Calu3 (cell line): ENCODE measurements at regions not wholly inside any gene's neighbourhood (a gene's known extent, or its start where the extent isn't known, plus 50 kb on each side); places are given as distances from the start of the nearest gene placed in this dataset.

Source experiments
- BruUV-seq: library from RNA; stranded (reverse); fragments of 400-500 nt; replicated peaks from 2 replicates; lab custom pipeline; 2021; lab: Mats Ljungman, UMichigan
- CTCF ChIA-PET: fragments of 300-600 bp; sonication (Branson Sonifier 250); formaldehyde crosslinking; loops from one replicate; lab custom pipeline; 2022; ENCODE audit warnings: antibody characterized with exemption; lab: Charles Lee
- DNase-seq: peaks from one replicate; pipeline ENCODE4 v3.0.0; 2022
- H3K27ac Mint-ChIP-seq: one replicate; pipeline ENCODE4 v1.8.0; 2022; ENCODE audit warnings: mixed read lengths; ENCODE audit not compliant: unreplicated experiment
- H3K27me3 Mint-ChIP-seq: one replicate; pipeline ENCODE4 v1.8.0; 2022; ENCODE audit warnings: mixed read lengths; ENCODE audit not compliant: unreplicated experiment
- H3K36me3 Mint-ChIP-seq: one replicate; pipeline ENCODE4 v1.8.0; 2022; ENCODE audit warnings: mild to moderate bottlenecking, moderate library complexity, mixed read lengths; ENCODE audit not compliant: insufficient read depth, unreplicated experiment
- H3K4me1 Mint-ChIP-seq: one replicate; pipeline ENCODE4 v1.8.0; 2022; ENCODE audit warnings: mild to moderate bottlenecking, low read depth, mixed read lengths; ENCODE audit not compliant: unreplicated experiment
- H3K4me3 Mint-ChIP-seq: one replicate; pipeline ENCODE4 v1.8.0; 2022; ENCODE audit warnings: mild to moderate bottlenecking, low read depth, moderate library complexity, mixed read lengths; ENCODE audit not compliant: unreplicated experiment
- H3K9me3 Mint-ChIP-seq: one replicate; pipeline ENCODE4 v1.8.0; 2022; ENCODE audit warnings: low read depth, mixed read lengths; ENCODE audit not compliant: unreplicated experiment
- CTCF ChIP-seq: fragments of 200-600 bp; IDR thresholded peaks from one replicate; pipeline ENCODE4 v1.8.0; 2022; ENCODE audit warnings: antibody characterized with exemption; ENCODE audit not compliant: unreplicated experiment
- intact Hi-C: fragments of 100-400 bp; cut with micrococcal nuclease; formaldehyde crosslinking; loops from one replicate; pipeline ENCODE4 v1.10.0; 2022; ENCODE audit not compliant: unreplicated experiment

GRCh38 chr2:83951378-83951947 lies 507.6 kb downstream of the SUCLG1 start:
- no peak overlapping the region for H3K4me3 Mint-ChIP-seq
- no TSS peak for BruUV-seq
- H3K27me3 Mint-ChIP-seq = no peaks in the 10 kb centered on the region
- no peaks in the 10 kb centered on the region for H3K9me3 Mint-ChIP-seq
- CTCF ChIA-PET = no interaction called here
- intact Hi-C loops = loop anchor here (2.0 kb wide), 1 partner anchor 45 kb away; no protein-coding TSS in a partner anchor
- H3K36me3 Mint-ChIP-seq = no peaks in the 10 kb centered on the region
- TF ChIP-seq CTCF = no peak
- no peak for DNase-seq
- peaks cover 17% of the 10 kb centered on the region for H3K4me1 Mint-ChIP-seq
- peak overlapping the region; percentile 19 for H3K27ac Mint-ChIP-seq

GRCh38 chr2:83949361-83949760 lies 509.7 kb downstream of the SUCLG1 start:
- H3K9me3 Mint-ChIP-seq = no peaks in the 10 kb centered on the region
- peaks cover 7% of the 10 kb centered on the region for H3K4me1 Mint-ChIP-seq
- H3K4me3 Mint-ChIP-seq = no peak overlapping the region
- CTCF ChIA-PET = no interaction called here
- DNase-seq = no peak
- no peak for TF ChIP-seq CTCF
- no TSS peak for BruUV-seq
- no peak overlapping the region for H3K27ac Mint-ChIP-seq
- no peaks in the 10 kb centered on the region for H3K27me3 Mint-ChIP-seq
- intact Hi-C loops = no loop called here
- H3K36me3 Mint-ChIP-seq = no peaks in the 10 kb centered on the region

- H3K4me3 Mint-ChIP-seq = no peak overlapping the region
- CTCF ChIA-PET = no interaction called here
- TF ChIP-seq CTCF = no peak
Observed at GRCh38 chr2:83944191-83944590, 514.9 kb downstream of the SUCLG1 start.

GRCh38 chr2:83943265-83943664 lies 515.8 kb downstream of the SUCLG1 start:
- no peak for DNase-seq
- intact Hi-C loops = no loop called here
- TF ChIP-seq CTCF = no peak
- Mint-ChIP-seq H3K9me3 (no peaks in the 10 kb centered on the region), H3K4me1 (no peaks in the 10 kb centered on the region), H3K4me3 (no peak overlapping the region), H3K27me3 (no peaks in the 10 kb centered on the region), H3K27ac (no peak overlapping the region), H3K36me3 (no peaks in the 10 kb centered on the region)
- BruUV-seq = no TSS peak
- CTCF ChIA-PET = no interaction called here

More at GRCh38 chr2:83944191-83944590, 514.9 kb downstream of the SUCLG1 start:
- no peak for DNase-seq
- H3K27me3 Mint-ChIP-seq = no peaks in the 10 kb centered on the region
- no peak overlapping the region for H3K27ac Mint-ChIP-seq
- H3K36me3 Mint-ChIP-seq = no peaks in the 10 kb centered on the region
- no peaks in the 10 kb centered on the region for H3K9me3 Mint-ChIP-seq
- intact Hi-C loops = no loop called here
- no peaks in the 10 kb centered on the region for H3K4me1 Mint-ChIP-seq
- no TSS peak for BruUV-seq
